ENCODE measurements at regions not wholly inside any gene's neighbourhood (a gene's known extent, or its start where the extent isn't known, plus 50 kb on each side); places are given as distances from the start of the nearest gene placed in this dataset.
"Not testable (repeated sequence)": the region's sequence is repeated elsewhere in the genome, so short reads cannot be mapped to it uniquely, and the experiment has no call there.

- ATAC-seq (no peak), DNase-seq (no peak)
Measured at GRCh38 chr18:47407736-47408135, 156.3 kb upstream of the SKOR2 start.

DNA sequence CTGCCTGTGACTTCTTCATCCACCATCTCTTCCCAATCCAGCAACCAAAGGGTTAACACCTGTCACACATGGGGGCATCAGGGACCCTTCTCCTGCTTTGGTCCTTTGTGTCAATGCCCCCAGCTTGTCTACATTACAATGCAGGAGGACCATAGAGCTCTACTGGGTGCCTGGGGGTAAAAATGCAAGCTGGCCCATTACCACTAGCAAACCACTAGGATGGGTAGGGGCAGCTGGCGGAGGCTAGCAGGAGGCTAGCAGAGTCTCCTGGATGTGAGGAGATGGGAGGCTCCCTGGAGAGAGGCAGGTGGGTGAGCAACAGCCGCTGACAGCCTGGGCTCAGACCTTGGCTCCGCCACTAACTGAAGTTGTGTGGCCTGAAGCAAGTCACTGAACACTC, 153.4 kb upstream of the SKOR2 start:
- ATAC-seq, result no peak
- no peak for DNase-seq

DNA sequence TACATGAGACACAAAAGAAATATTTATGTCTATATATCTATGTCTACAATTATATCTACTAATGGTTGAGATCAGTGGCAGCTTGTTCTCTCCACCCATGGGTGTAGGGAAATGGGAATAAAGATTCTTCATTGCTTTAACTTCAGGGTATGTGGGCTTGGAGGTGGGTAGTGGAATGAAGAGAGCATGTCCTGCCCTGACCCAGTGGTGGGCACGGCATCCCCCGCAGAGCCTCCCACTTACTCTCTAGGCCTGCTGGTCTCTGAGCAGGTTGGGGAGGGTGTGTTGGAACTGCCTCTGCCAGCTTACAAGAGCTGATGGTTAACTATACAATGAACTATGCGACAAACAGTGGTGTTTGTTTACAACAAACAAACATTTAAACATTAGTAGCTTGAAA, 152.5 kb upstream of the SKOR2 start:
- ATAC-seq, result no peak

DNA sequence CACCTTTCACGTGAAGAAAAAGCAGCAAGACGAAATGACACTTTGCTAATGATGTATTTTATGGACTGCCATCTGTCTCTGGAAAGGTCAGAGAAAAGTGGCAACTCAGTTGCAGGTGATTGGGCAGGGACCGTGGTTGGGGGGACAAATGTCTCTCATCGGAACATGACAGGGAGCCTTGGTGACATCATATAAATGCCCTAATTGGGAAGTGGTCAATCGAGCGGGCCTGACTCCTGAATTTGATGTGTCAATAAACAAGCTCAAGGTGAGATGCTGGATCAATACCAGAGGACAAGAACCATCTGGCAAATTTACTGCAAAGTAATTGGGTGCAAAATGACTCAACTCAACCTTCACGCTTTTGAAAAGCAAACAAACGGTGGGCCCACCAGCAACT, 151.9 kb upstream of the SKOR2 start:
- ATAC-seq (no peak), DNase-seq (no peak)

More for the DNA sequence above, 152.5 kb upstream of the SKOR2 start:
- no peak for DNase-seq

DNA sequence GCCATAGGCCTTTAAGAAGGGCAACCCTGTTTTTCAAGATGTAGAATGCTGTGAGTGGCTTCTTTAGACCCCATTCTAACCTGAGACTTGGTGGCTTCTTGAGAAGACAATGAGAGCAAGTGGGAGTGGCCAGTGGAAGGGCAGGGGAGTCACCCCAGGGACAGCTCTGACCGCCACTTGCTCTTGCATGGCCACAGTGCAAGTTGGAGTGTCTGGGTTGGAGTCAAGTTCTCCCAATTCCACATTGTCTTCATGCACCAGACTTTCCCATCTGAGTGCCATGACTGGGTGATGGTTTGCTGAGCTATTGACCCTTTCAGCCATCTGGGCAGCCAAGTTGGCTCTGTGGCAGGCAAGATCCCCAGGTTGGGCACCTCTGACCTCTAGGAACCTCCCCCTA, 148.0 kb upstream of the SKOR2 start:
- ATAC-seq, result no peak

DNA sequence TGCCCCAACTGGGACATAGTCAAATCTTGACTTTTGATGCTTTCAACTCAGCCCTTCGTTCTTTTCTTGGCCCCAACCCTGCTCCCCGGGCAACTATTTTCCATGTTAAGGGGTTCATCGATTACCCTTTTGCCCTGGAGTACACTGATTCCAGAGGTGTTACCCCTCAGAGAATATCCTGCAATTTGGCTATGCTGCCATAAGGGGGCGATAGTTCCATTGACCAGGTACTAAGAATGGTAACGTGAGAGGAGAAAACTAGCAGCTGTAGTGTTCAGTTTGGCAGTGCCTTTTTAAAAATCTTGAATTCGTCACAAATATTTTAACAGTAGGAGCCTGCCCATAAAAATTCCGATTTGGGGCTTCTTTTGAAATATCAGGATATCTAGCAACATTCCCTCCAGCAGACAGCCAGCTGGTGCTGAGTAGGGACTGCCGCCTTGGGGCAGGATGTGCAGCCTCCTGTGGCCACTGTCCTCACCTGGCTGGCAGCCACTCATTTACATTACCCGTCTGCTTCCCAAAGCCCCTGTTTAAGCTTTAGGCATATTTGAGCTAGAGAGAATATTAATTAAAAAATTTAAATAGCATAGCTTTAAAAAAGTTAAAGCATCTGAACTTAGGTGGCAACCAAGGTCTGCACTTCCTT, 146.3 kb upstream of the SKOR2 start:
- no peak for ATAC-seq
- DNase-seq, result peak; percentile 12

More for the DNA sequence above, 148.0 kb upstream of the SKOR2 start:
- DNase-seq, result no peak

- ATAC-seq, result no peak
- no peak for DNase-seq
Measured at GRCh38 chr18:47391665-47392064, 140.2 kb upstream of the SKOR2 start.

DNA sequence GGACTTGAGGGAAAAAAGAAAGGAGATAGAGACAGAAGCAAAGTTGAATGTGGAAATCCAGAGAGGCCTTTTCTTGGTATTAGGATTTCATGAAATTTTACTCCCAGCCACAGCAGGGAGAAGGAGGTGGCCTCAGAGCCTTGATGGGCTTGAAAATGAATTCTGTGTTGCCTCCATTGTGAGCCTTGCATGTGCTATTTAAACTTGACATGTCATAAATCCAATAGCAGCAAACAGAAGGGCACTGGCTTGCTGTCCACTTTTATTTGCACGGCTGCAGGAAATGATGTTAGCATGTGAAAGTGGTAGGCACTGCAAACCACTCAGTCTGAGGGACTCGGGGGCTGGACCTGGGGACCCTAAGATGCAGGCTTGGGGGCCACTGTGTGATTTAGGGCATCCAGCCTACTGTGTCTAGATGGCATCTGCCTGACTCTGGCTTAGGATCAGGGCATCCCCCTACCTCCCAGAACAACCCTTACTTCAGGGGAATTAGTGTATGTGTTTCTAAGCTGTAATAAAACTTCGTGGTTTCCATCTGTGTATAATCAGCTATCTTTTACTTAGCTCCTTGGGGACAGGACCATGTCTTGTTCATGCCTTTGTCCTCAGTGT, 139.1 kb upstream of the SKOR2 start:
- no peak for DNase-seq
- no peak for ATAC-seq

DNA sequence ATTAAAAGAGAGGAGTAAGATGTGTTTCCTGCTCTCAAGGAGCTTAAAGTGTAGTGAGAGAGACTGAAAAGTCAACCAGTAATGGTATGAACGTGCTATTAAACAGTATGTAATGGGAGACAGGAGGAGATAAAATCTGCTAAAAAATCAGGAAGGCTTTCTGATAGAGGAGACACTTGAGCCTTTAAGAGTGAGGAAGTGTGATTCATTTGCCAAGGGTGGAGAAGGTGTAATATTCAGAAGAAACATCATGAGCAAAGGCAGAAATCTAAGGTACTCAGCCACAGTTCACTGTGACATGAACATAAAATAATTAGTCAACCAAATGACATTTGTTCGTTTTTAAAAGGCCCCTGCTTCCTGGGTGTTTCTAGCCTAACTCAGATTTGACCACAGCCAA, 137.8 kb upstream of the SKOR2 start:
- no peak for DNase-seq
- no peak for ATAC-seq

GRCh38 chr18:47387864-47388263, 136.4 kb upstream of the SKOR2 start:
- DNase-seq (no peak), ATAC-seq (no peak)

- DNase-seq (no peak), ATAC-seq (no peak)
Measured at GRCh38 chr18:47383729-47384128, 132.3 kb upstream of the SKOR2 start.

- no peak for ATAC-seq
- DNase-seq, result no peak
Measured at GRCh38 chr18:47381975-47382570, 130.6 kb upstream of the SKOR2 start.

GRCh38 chr18:47380153-47380552, 128.7 kb upstream of the SKOR2 start:
- DNase-seq, result no peak
- ATAC-seq, result no peak

DNA sequence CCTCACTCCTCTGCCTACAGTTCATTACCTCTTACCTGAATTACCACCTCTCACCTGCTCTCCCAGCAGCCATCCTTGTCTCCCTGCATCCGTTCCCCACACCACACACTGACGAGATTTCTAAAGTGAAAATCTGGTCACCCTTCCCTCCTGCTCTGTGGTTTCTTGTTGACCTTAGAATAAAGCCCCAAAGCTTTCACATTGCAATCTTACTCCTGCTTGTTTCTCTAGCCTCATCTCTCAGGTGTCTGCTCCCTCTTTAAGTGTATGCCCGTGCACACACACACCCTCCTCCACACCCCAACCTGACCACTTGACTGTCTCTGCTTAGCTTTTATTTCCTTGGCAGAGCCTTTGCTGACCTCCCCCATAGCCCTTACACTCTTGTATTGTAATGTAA, 122.0 kb upstream of the SKOR2 start:
- ATAC-seq (no peak), DNase-seq (no peak)

GRCh38 chr18:47370052-47370451, 118.6 kb upstream of the SKOR2 start:
- no peak for DNase-seq

DNA sequence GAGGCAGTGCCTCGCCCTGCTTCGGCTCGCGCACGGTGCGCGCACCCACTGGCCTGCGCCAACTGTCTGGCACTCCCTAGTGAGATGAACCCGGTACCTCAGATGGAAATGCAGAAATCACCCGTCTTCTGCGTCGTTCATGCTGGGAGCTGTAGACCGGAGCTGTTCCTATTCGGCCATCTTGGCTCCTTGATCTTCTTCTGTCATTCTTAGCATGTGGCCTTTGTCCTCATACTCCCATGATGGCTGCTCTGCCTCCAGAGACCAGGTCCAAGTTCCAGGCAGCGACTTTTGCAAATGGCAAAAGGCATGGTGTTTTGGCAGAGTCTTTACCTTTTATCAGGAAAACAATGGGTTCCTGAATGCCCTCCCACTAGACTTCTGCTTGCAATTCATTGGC, 102.6 kb upstream of the SKOR2 start:
- ATAC-seq, DNase-seq: not testable (repeated sequence)

More at GRCh38 chr18:47370052-47370451, 118.6 kb upstream of the SKOR2 start:
- ATAC-seq, result no peak

DNA sequence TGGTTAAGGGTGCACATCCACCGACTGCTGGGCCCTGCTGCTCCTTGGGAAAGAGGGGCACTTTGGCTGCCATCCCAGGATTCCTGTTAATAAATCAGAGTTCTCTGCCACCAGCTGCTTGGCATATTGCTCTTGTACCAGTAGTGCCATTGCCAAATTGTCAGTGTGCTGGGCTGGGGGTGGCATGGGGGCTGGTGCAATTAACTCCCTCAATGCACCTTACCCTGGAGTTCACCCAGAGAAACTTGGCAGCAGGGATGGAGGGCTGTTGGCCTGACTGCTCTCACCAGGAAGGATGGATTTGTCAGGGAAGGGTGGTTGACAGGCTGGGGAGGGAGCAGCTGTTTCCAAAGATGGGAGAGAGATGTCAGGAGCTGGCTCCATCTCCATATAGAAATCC, 94.6 kb upstream of the SKOR2 start:
- DNase-seq (no peak), ATAC-seq (no peak)

DNA sequence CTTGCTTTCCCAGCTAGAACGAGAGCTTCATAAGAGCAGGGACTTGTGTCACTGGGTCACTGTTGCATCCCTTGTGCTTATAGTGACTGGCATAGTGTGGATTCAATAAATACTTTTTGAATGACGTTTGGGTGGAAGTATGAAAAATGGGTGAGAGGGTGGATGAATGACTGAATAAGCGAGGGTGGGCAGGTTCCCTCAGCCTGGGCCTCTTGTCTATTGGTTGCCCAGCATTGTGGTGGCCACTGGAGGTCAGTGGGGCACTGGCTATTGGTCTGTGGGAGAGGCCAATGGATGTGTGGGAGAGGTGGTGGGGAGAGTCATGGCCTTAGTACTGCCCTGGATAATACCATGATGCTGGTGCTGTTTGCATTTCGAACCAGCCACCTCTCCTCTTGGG, 93.8 kb upstream of the SKOR2 start:
- DNase-seq (no peak), ATAC-seq (no peak)

- no peak for ATAC-seq
- no peak for DNase-seq
Measured at GRCh38 chr18:47343291-47343690, 91.8 kb upstream of the SKOR2 start.

DNA sequence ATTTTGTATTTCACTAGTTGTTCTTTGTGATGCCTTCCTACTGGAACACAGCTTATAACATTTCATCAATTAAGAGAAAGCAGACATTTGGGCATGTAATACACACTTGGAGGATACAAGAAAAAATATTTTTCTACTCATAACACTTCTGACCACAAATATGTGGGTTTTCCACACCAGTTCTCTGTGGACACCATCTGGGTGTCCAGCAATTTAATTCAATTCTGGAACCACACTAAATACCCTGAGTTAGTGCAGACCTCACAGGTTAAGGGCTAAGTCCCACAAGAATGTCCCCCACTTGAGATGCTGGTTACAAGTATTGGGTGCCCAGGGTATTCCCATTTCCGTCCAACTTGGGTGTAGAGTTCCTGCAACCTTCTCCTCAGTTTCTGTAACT, 91.1 kb upstream of the SKOR2 start:
- ATAC-seq (no peak), DNase-seq (no peak)

GRCh38 chr18:47341678-47342077, 90.2 kb upstream of the SKOR2 start:
- ATAC-seq (no peak), DNase-seq (no peak)

DNA sequence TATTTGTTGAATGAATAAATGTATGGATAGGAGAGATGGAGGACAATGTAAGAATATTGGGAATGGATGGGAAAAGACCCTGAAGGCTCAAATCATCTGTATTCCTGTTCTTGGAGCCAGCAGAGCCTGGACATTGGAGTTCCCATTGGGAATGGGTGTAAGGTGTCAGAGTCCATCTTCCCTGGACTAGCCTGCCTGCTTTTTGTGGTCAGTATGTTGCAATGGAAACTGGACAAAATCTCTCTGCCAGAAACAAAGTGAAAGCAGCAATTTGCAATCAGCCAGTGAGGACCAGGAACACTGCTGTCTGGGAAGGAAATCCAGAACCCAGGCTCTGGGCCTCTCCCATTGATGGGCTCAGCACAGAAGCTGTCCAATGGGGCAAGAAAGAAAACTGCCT, 83.5 kb upstream of the SKOR2 start:
- DNase-seq, result no peak
- no peak for ATAC-seq

DNA sequence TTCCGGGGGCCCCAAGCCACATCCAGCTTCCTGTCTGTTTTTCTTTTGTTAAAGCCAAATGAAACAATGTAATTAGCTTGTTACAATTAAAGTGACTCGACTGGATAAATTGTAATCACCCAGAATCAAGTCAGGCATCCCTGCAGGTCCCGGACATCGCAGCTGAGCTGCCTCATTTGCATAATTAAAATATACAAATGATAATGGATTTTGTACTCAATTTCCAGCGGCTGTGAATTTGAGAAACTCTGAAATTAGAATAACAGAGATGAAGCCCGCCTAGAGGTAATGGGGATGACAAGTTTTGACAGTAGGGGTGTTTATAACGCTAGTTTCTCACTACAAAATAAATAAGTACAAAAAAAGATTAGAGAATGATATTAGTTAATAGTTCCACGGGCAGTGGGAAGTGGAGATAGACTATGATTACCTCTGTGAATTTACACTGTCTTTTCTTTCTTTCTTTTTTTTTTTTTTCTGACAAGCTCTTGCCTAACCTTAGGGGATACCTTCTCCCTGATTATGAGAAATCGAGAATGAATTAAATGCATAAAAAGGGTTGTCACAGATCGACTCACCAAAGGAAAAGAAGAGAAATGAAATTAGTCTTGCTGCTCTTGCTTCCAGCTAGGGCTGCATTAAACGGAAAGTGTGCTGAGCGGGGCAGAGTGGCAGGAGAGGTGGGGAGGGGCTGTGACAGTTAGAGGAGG, 82.6 kb upstream of the SKOR2 start:
- ATAC-seq (no peak), DNase-seq (no peak)

Measured in stimulated activated naive CD8-positive, alpha-beta T cell treated with anti-CD3 and anti-CD28 coated beads, Interleukin-15, Interleukin-2, amounts not matched to agents 100 U/mL and 50 U/mL, for 24 hours (primary cell).